Neural crest cell (in vitro differentiated cells): ENCODE measurements at regions not wholly inside any gene's neighbourhood (a gene's known extent, or its start where the extent isn't known, plus 50 kb on each side); places are given as distances from the start of the nearest gene placed in this dataset.
"Not testable (repeated sequence)": the region's sequence is repeated elsewhere in the genome, so short reads cannot be mapped to it uniquely, and the experiment has no call there.

ENCODE experiments used
- DNase-seq: peaks from one replicate; pipeline ENCODE4 v3.0.0; 2021; ENCODE audit warnings: low read depth, mixed read lengths, low spot score
- H3K27ac Mint-ChIP-seq: one replicate; pipeline ENCODE4 v1.8.0; 2021; ENCODE audit warnings: mild to moderate bottlenecking, mixed read lengths; ENCODE audit not compliant: unreplicated experiment
- H3K27me3 Mint-ChIP-seq: 2 replicates; pipeline ENCODE4 v1.8.0; 2021; ENCODE audit warnings: low read depth, mild to moderate bottlenecking, mixed read lengths
- H3K36me3 Mint-ChIP-seq: 2 replicates; pipeline ENCODE4 v1.8.0; 2021; ENCODE audit warnings: low read depth, mild to moderate bottlenecking, mixed read lengths
- H3K4me1 Mint-ChIP-seq: 2 replicates; pipeline ENCODE4 v1.8.0; 2021; ENCODE audit warnings: mixed read lengths
- H3K4me3 Mint-ChIP-seq: one replicate; pipeline ENCODE4 v1.8.0; 2021; ENCODE audit warnings: mild to moderate bottlenecking, mixed read lengths
- H3K9me3 Mint-ChIP-seq: 2 replicates; pipeline ENCODE4 v1.8.0; 2021; ENCODE audit warnings: mixed read lengths
- CTCF ChIP-seq: fragments of 200-600 bp; sonication (generic); conservative IDR thresholded peaks from 2 replicates; pipeline ENCODE4 v1.5.0; 2021; ENCODE audit warnings: antibody characterized with exemption, mild to moderate bottlenecking

DNA sequence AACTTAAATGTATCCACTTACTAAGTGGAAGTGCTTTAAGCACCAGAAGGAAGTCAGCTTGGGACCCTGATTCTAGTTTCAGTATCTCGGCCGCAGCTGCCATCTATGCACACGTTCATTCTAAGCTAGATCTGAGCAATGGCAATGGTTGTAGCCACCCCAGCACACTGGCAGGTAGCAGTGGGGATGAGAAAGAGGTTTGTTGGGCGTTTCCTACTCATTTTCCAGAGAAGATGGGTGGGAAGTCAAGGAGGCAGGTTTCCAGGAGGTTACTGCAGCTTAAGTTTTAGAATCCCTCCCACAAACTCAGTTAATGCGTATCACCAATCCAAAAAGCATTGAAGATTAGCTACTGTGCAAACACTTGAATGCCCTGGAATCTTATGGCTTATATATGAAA lies 114.2 kb upstream of the TSC22D1 start:
- H3K27me3 Mint-ChIP-seq: no peaks in the 10 kb centered on the region
- TF ChIP-seq CTCF: no peak
- H3K27ac Mint-ChIP-seq: no peak overlapping the region
- no peak overlapping the region for H3K4me3 Mint-ChIP-seq
- DNase-seq: no peak
- peaks cover 5% of the 10 kb centered on the region for H3K9me3 Mint-ChIP-seq
- peaks cover 3% of the 10 kb centered on the region for H3K36me3 Mint-ChIP-seq
- H3K4me1 Mint-ChIP-seq: no peaks in the 10 kb centered on the region

- peaks cover 11% of the 10 kb centered on the region for H3K9me3 Mint-ChIP-seq
- H3K4me1 Mint-ChIP-seq: no peaks in the 10 kb centered on the region
- peaks cover 3% of the 10 kb centered on the region for H3K36me3 Mint-ChIP-seq
- no peak overlapping the region for H3K27ac Mint-ChIP-seq
- no peak for DNase-seq
- no peaks in the 10 kb centered on the region for H3K27me3 Mint-ChIP-seq
- H3K4me3 Mint-ChIP-seq: no peak overlapping the region
- TF ChIP-seq CTCF: no peak
Observed at GRCh38 chr13:44688652-44689051, 112.5 kb upstream of the TSC22D1 start.

- Mint-ChIP-seq H3K4me1 (no peaks in the 10 kb centered on the region), H3K27ac (no peak overlapping the region), H3K4me3 (no peak overlapping the region), H3K9me3 (peaks cover 11% of the 10 kb centered on the region), H3K36me3 (peaks cover 3% of the 10 kb centered on the region), H3K27me3 (no peaks in the 10 kb centered on the region)
- TF ChIP-seq CTCF: no peak
- no peak for DNase-seq
Observed at GRCh38 chr13:44686531-44686934, 110.4 kb upstream of the TSC22D1 start.

- no peak for DNase-seq
- TF ChIP-seq CTCF: no peak
- no peak overlapping the region for H3K4me3 Mint-ChIP-seq
- H3K27me3 Mint-ChIP-seq: no peaks in the 10 kb centered on the region
- H3K9me3 Mint-ChIP-seq: peaks cover 17% of the 10 kb centered on the region
- H3K4me1 Mint-ChIP-seq: no peaks in the 10 kb centered on the region
- H3K36me3 Mint-ChIP-seq: peaks cover 7% of the 10 kb centered on the region
- no peak overlapping the region for H3K27ac Mint-ChIP-seq
Observed at GRCh38 chr13:44685641-44686040, 109.5 kb upstream of the TSC22D1 start.

GRCh38 chr13:44682416-44682815 lies 106.3 kb upstream of the TSC22D1 start:
- H3K4me1 Mint-ChIP-seq, H3K27ac Mint-ChIP-seq, DNase-seq, H3K36me3 Mint-ChIP-seq, H3K27me3 Mint-ChIP-seq, H3K4me3 Mint-ChIP-seq: not testable (repeated sequence)
- H3K9me3 Mint-ChIP-seq: peaks cover 25% of the 10 kb centered on the region

DNA sequence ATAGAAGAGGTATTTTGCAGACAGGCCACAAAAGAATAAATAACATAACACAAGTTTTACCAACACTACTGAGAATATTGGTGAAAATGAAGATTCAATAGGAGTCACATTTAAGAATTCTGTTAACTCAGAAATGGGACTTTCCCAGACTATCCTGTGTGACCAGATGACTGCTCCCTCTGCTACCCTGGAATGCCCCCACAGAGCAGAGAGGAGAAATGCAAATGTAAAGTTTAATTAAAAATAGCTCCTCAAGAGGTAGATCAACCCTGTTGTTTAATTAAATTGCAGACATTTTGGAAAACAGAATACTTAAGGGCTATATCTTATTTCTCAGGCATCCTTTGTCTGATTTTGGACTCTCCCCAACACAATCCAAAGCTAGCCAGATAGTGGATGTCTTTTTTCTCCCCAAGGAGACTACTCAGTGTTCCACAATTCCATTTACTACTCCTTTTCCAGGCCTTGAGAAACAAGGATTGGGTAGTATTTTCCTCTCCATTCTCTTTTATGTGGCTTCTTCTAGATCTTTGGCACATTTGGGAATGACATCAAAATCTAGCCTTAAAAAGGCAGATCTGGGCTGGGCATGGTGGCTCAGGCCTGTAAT lies 104.7 kb upstream of the TSC22D1 start:
- Mint-ChIP-seq H3K27me3 (no peaks in the 10 kb centered on the region), H3K4me1 (no peaks in the 10 kb centered on the region), H3K27ac (no peak overlapping the region), H3K36me3 (peaks cover 7% of the 10 kb centered on the region), H3K9me3 (peaks cover 20% of the 10 kb centered on the region), H3K4me3 (no peak overlapping the region)
- DNase-seq: no peak
- no peak for TF ChIP-seq CTCF
